DOHH2 (cell line): ENCODE measurements at regions not wholly inside any gene's neighbourhood (a gene's known extent, or its start where the extent isn't known, plus 50 kb on each side); places are given as distances from the start of the nearest gene placed in this dataset.

Experiments used
- CTCF ChIP-seq: fragments of 200-600 bp; sonication (generic); IDR thresholded peaks from one replicate; pipeline ENCODE4 v1.5.1; 2014; ENCODE audit warnings: antibody characterized with exemption, mild to moderate bottlenecking, low read depth, low read length; ENCODE audit not compliant: poor library complexity, severe bottlenecking
- EZH2phosphoT487 ChIP-seq: fragments of 200-600 bp; sonication (generic); IDR thresholded peaks from 2 replicates; pipeline ENCODE4 v1.6.1; 2017; ENCODE audit warnings: borderline replicate concordance, mild to moderate bottlenecking, antibody characterized with exemption, low read length, moderate library complexity, mixed read lengths

DNA sequence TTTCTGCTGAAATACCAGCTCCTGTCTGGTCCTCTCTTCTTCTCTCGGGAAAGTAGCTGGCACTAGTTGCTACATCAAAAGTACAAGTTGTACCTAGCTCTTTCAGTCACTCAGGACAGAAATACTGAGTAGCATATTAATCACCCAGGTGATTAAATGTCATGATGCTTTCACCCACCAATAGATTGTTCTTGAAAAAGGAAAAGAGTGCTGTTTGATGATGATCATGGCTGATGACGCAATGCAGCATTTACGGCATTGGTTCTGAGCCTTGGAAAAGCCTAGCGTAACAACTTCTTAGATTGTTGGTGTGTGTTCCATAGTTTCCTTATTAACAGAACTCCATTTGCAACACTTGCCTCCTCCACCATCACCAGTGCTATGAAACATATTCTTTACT lies 190.7 kb downstream of the CDH7 start:
- TF ChIP-seq CTCF = no peak
- no peak for TF ChIP-seq EZH2phosphoT487
